HG03159 (cell line): ENCODE measurements at regions not wholly inside any gene's neighbourhood (a gene's known extent, or its start where the extent isn't known, plus 50 kb on each side); places are given as distances from the start of the nearest gene placed in this dataset.
"Not testable (repeated sequence)": the region's sequence is repeated elsewhere in the genome, so short reads cannot be mapped to it uniquely, and the experiment has no call there.

Experiments
- ATAC-seq: cut with Tn5 transposase; IDR thresholded peaks from one replicate; pipeline ENCODE4 v1.9.1; 2021; ENCODE audit warnings: mild to moderate bottlenecking, moderate library complexity; ENCODE audit not compliant: unreplicated experiment

DNA sequence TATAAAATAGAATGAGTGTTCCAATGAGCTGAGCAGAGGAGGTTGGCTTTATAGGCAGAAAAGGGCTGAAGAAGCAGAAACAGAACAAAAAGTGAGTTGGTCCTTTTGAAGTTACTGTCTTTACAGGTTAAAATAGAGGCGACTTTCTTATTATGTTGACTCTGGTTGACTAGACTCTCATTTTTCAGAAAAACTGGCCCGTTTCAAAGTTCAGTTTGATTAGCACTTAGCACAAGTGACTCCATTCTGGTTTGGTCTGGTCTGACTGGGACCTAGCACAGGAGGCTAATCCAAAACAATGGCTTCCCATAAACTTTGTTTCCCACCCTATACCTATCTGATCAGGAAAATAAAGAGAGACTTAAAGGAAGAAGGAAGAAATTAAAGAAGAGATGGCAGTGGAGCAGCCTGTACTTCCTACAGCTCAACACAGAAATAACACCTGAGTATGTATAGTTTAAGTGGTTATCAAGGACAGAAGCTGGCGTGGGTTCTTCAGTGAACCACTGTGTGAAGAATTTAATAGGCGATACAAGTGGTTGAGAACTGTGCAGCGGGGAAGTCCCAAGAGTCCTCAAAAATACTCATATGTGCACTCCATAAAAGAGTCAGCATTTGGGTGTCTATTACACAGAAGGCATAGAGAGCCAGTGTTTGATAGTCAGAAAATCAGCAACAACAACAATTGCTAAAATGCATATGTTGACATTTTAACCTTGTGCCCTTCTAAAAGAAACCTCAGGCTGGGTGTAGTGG, 554.8 kb upstream of the HTR2C start:
- no peak for ATAC-seq

- no peak for ATAC-seq
Measured at GRCh38 chrX:114017086-114017485, 566.8 kb upstream of the HTR2C start.

DNA sequence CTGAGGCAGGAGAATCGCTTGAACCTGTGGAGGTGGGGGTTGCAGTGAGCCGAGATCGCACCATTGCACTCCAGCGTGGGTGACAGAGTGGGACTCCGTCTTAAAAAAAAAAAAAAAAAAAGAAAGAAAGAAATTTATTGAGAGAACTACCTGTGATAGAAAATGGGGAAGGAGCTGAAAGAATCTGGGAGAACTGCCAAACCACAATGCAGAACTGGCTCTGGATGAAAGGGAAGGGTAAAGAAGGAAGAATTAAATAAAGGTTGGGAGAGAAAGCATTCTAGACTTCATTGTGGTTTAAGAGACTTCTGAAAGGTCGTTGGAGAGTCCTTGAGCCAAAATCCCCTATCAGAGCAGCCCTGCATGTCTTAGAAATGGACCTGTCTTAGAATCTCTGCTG, 567.9 kb upstream of the HTR2C start:
- no peak for ATAC-seq

DNA sequence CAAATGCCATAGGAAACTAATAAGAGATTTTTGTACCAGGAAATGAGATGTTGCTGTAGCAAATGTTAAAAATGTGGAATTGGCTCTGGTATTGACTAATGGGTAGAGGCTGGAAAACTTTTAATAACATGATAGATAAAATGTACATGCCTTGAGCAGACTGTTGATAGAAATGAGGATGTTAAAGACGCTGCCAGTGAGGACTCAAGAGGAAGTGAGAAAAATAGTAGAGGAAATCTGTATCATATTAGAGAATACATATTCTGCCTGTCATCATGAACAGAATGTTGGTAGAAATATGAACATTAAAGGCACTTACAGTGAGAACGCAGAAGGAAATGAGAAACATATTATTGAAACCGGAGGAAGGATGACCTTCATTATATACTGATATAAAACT, 577.2 kb upstream of the HTR2C start:
- ATAC-seq: no peak

GRCh38 chrX:113996781-113997180, 587.1 kb upstream of the HTR2C start:
- no peak for ATAC-seq

DNA sequence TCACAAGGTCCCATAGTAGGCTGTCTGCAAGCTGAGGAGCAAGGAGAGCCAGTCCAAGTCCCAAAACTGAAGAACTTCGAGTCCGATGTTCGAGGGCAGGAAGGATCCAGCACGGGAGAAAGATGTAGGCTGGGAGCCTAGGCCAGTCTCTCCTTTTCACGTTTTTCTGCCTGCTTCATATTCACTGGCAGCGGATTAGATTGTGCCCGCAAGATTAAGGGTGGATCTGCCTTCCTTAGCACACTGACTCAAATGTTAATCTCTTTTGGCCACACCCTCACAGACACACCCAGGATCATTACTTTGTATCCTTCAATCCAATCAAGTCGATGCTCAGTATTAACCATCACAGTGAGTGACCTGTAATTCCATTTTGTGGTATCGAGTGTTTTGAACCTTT, 592.2 kb upstream of the HTR2C start:
- ATAC-seq: not testable (repeated sequence)

DNA sequence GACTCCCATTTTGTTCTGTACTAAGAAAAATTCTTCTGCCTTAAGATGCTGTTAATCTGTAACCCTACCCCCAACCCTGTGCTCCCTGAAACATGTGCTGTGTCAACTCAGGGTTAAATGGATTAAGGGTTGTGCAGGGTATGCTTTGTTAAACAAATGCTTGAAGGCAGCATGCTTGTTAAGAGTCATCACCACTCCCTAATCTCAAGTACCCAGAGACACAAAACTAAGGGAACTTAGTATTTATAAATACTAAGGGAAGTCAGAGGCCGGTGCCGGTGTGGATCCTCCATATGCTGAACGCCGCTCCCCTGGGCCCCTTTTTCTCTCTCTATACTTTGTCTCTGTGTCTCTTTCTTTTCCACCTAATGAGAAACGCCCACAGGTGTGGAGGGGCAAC, 593.2 kb upstream of the HTR2C start:
- ATAC-seq: not testable (repeated sequence)

- ATAC-seq: not testable (repeated sequence)
Measured at GRCh38 chrX:113988315-113988935, 595.5 kb upstream of the HTR2C start.

GRCh38 chrX:113986427-113986826, 597.5 kb upstream of the HTR2C start:
- no peak for ATAC-seq

DNA sequence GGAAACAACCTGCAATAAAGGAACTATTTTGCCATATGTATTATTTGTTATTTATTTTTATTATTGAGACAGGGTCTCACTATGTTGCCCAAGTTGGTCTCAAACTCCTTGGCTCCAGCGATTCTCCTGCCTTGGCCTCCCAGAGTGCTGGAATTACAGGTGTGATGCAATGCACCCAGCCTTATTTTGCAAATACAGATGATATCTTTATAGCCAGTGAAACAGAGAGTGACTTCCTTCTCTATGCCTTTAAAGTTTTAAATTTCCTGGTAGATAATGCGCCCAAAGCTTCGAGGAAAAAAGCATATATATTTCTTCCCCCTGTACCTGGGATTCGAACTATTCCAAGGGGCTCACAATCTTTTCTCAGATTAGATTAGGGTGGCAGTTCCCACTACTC, 601.1 kb upstream of the HTR2C start:
- no peak for ATAC-seq

DNA sequence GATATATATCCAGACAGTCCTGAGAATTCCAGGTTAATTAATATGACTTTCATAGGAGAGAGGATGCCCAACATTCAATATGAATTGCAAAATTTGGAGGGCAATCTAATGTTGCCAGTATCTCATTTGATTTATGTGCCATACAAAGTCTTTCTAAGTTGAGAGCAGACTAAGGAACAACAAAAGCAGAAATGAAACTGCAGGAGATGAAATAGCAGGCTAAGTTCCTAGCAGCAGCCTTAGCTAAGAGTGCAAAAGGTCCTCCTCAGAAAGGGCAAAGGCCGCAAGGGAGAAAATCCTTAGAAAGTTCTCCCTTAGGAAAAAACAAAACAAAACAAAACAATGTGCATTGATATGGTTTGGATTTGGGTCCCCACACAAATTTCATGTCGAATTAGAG, 602.9 kb upstream of the HTR2C start:
- no peak for ATAC-seq

DNA sequence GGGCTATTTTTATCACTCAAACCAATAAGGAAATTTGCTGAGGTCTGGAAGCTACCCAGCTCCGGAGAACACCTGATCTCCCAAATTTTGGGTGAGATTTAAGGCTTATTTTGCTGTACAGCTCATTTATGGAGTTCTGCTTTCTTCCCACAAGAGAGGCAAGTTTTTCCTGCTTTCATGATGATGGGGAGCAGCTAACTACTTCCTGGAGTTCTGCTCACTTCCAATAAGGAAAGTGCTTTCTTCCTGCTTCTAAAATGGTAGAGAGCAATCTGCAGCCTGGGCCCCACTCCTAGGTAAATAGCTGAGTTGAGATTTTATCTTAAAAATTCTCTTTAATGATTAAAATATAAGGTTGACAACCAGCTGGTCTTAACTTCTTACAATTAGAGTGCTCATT, 606.0 kb upstream of the HTR2C start:
- no peak for ATAC-seq

DNA sequence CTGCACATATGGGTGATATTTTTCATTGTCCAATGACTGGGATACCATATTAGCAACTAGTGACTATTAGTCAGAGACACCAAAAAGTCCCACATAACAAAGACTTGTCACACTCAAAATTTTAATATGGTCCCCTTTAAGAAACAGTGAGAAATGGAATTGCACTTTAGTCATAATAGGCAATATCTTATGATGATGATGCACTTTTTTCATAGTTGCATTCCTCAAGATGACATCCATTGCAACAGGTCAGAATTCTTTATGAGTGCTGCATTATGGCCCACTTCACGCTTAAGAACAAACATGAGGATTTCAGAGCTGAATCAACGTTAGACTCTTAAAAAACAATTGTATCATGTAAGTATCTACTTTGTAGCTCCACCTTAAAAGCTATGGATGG, 608.4 kb upstream of the HTR2C start:
- no peak for ATAC-seq

- no peak for ATAC-seq
Measured at GRCh38 chrX:113974881-113975280, 609.0 kb upstream of the HTR2C start.

- ATAC-seq: no peak
Measured at GRCh38 chrX:113973706-113974105, 610.2 kb upstream of the HTR2C start.

GRCh38 chrX:113966791-113967190, 617.1 kb upstream of the HTR2C start:
- no peak for ATAC-seq

GRCh38 chrX:113962343-113962742, 621.5 kb upstream of the HTR2C start:
- ATAC-seq: no peak

DNA sequence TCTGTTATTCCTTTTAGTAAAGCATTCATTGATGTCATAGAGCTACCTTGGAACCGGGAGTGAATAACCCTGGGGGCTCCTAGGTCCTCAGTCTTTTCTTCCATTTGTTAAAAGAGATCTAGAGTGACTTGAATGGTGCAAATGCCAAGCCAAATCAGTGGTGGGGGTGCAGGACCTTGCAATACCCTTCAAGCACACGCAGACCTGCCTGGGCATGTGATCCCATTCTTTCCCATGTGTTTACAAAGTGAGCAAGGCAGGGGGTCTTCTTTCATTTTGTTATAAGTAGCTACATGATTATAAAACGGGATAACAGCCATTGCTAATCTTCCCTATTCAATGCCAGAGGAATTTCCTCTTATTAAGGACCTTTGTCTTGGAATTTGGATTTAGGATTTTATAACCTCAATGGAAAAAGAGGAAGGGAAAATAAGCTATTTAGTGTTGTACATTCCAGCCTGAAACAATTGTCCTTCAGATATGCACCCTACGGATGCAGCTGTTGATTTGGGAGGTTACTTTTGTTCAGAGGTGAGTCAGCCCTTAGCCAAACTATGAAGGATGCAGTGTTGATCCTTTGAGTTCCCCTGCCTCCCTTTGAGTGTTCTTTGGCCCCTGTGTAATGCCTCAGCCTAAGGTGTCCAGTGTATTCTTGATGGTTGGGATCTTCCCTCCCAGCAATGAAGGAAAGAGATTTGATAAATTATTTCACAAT, 623.8 kb upstream of the HTR2C start:
- no peak for ATAC-seq

DNA sequence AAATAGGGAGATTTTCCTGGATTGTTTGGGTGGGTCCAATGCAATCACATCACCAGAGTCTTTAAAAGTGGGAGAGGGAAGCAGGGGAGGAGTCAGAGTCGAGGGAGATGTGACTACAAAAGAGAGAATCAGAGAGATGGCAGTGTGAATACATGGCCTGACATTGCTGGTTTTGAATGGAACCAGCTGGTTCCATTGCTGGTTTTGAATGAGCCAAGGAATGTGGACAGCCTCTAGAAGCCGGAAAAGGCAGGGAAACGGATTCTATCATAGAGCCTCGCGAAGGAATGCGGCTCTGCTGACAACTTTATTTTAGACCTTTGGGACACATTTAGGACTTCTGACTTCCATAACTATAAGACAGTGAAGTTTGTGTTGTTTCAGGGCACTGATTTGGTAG, 627.0 kb upstream of the HTR2C start:
- no peak for ATAC-seq

- no peak for ATAC-seq
Measured at GRCh38 chrX:113954297-113954696, 629.6 kb upstream of the HTR2C start.

GRCh38 chrX:113950081-113950678, 633.7 kb upstream of the HTR2C start:
- no peak for ATAC-seq

DNA sequence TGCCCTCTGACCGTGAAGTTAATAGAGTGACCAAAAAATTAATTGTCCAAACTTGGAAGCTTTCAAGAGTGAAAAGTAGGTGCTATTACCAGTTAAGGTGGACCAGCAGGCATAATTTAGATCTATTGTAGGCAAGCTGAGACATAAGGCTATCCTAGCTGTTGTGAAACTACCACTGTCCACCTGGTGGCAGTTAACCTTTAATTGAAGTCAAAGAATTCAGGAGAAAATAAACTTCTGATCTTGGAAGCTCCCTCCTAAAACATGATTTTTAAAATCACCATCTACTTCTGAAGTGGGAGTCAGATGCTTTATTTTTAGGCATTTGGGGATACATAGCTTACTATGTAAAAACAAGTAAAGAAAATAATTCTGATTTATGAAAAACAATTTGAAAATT, 636.3 kb upstream of the HTR2C start:
- no peak for ATAC-seq
